Loucy (cell line): ENCODE measurements at regions not wholly inside any gene's neighbourhood (a gene's known extent, or its start where the extent isn't known, plus 50 kb on each side); places are given as distances from the start of the nearest gene placed in this dataset.

Experiments
- H2AFZ ChIP-seq: fragments of 200-600 bp; sonication (generic); 2 replicates; pipeline ENCODE4 v1.6.0; 2016; ENCODE audit warnings: antibody characterized with exemption, mild to moderate bottlenecking, low read length, moderate library complexity
- H3F3A ChIP-seq: fragments of 200-600 bp; 2 replicates; pipeline ENCODE4 v1.6.0; 2016; ENCODE audit warnings: antibody characterized with exemption, low read depth, mild to moderate bottlenecking
- H3K27me3 ChIP-seq: fragments of 200-600 bp; sonication (generic); 2 replicates; pipeline ENCODE4 v1.6.1; 2014; ENCODE audit warnings: low read length, mild to moderate bottlenecking; ENCODE audit not compliant: insufficient read depth, poor library complexity, severe bottlenecking
- H3K36me3 ChIP-seq: fragments of 200-600 bp; sonication (generic); 2 replicates; pipeline ENCODE4 v1.6.1; 2016; ENCODE audit warnings: low read length; ENCODE audit not compliant: insufficient read depth
- H3K4me1 ChIP-seq: fragments of 200-600 bp; sonication (generic); 2 replicates; pipeline ENCODE4 v1.5.1; 2014; ENCODE audit warnings: low read length, mild to moderate bottlenecking; ENCODE audit not compliant: insufficient read depth, poor library complexity, severe bottlenecking
- H3K4me2 ChIP-seq: fragments of 200-600 bp; sonication (generic); 2 replicates; pipeline ENCODE4 v1.6.0; 2014; ENCODE audit warnings: antibody characterized with exemption, low read length, low read depth, mild to moderate bottlenecking; ENCODE audit not compliant: poor library complexity, severe bottlenecking
- H3K4me3 ChIP-seq: fragments of 200-600 bp; sonication (generic); 2 replicates; pipeline ENCODE4 v1.5.1; 2014; ENCODE audit warnings: low read length, mild to moderate bottlenecking, mixed read lengths; ENCODE audit not compliant: poor library complexity, severe bottlenecking
- H3K79me2 ChIP-seq: fragments of 200-600 bp; sonication (generic); 2 replicates; pipeline ENCODE4 v1.6.1; 2014; ENCODE audit warnings: low read length; ENCODE audit not compliant: insufficient read depth
- H3K9ac ChIP-seq: fragments of 200-600 bp; sonication (generic); 2 replicates; pipeline ENCODE4 v1.6.0; 2014; ENCODE audit warnings: mild to moderate bottlenecking, low read depth, low read length, moderate library complexity; ENCODE audit not compliant: poor library complexity, severe bottlenecking
- H3K9me2 ChIP-seq: fragments of 200-600 bp; sonication (generic); replicated peaks from 2 replicates; pipeline ENCODE4 v1.6.1; 2016; ENCODE audit warnings: low read depth, low read length, mixed read lengths
- H3K9me3 ChIP-seq: fragments of 200-600 bp; sonication (generic); 2 replicates; pipeline ENCODE4 v1.6.1; 2014; ENCODE audit warnings: mild to moderate bottlenecking, antibody characterized with exemption, low read length, low read depth; ENCODE audit not compliant: insufficient read depth
- H4K20me1 ChIP-seq: fragments of 200-600 bp; sonication (generic); 2 replicates; pipeline ENCODE4 v1.6.0; 2014; ENCODE audit warnings: antibody characterized with exemption, low read length, mild to moderate bottlenecking; ENCODE audit not compliant: insufficient read depth, poor library complexity, severe bottlenecking
- EZH2phosphoT487 ChIP-seq: fragments of 200-600 bp; IDR thresholded peaks from 2 replicates; pipeline ENCODE4 v1.6.1; 2018; ENCODE audit warnings: antibody characterized with exemption, mild to moderate bottlenecking, moderate library complexity, borderline replicate concordance
- TF ChIP-seq, protein P1 (sequence below): fragments of 200-600 bp; sonication (generic); conservative IDR thresholded peaks from 2 replicates; pipeline ENCODE4 v1.5.1; 2014; ENCODE audit warnings: mild to moderate bottlenecking, antibody characterized with exemption, low read length

DNA sequence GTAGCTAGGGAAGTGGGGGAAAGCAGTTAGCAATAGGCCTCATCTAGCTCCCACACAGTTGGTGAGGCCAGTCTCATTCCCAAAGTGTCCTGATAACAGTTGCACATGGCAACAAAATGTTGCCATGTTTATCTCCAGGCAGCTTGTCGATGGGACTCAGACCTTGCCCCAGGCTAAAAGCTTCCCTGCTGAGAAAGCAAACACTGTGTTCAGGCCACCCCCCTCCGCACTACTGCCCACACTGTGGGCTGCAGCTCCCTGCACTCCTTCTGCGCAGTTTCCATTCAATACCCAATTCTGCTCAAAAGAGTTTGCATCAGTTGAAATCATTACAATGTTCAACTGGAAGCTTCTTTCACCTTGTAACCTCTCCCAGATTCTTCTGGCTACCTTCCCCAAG lies 287.8 kb upstream of the GK2 start:
- no peaks in the 10 kb centered on the region for H3K4me1 ChIP-seq
- no peaks in the 10 kb centered on the region for H3K36me3 ChIP-seq
- peaks cover 20% of the 10 kb centered on the region; the same call in 1 of the 2 replicates for H3K9me3 ChIP-seq
- H3K27me3 ChIP-seq, result no peaks in the 10 kb centered on the region
- TF ChIP-seq EZH2phosphoT487, result no peak
- H3K4me2 ChIP-seq, result no peak overlapping the region
- no peaks in the 10 kb centered on the region for H3F3A ChIP-seq
- no peak overlapping the region for H3K4me3 ChIP-seq
- H3K9ac ChIP-seq, result no peak overlapping the region
- H3K79me2 ChIP-seq, result no peaks in the 10 kb centered on the region
- H2AFZ ChIP-seq, result no peak overlapping the region
- H3K9me2 ChIP-seq, result no peaks in the 10 kb centered on the region
- no peaks in the 10 kb centered on the region for H4K20me1 ChIP-seq

DNA sequence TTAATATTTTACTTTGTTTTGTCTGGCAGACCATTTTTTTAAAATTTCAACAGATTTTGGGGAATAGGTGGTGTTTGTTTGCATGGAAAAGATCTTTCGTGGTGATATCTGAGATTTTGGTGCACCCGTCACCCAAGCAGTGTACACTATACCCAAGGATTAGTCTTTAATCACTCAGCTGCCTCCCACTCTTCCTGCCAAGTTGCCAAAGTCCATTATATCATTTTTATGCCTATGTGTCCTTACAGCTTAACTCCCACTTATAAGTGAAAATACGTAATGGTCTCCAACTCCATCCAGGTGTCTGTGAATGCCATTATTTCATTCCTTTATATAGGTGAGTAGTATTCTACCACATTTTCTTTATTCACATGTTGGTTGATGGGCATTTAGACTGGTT lies 281.7 kb upstream of the GK2 start:
- no peaks in the 10 kb centered on the region for H3K36me3 ChIP-seq
- no peak for TF ChIP-seq EZH2phosphoT487
- TF ChIP-seq, protein P1, sequence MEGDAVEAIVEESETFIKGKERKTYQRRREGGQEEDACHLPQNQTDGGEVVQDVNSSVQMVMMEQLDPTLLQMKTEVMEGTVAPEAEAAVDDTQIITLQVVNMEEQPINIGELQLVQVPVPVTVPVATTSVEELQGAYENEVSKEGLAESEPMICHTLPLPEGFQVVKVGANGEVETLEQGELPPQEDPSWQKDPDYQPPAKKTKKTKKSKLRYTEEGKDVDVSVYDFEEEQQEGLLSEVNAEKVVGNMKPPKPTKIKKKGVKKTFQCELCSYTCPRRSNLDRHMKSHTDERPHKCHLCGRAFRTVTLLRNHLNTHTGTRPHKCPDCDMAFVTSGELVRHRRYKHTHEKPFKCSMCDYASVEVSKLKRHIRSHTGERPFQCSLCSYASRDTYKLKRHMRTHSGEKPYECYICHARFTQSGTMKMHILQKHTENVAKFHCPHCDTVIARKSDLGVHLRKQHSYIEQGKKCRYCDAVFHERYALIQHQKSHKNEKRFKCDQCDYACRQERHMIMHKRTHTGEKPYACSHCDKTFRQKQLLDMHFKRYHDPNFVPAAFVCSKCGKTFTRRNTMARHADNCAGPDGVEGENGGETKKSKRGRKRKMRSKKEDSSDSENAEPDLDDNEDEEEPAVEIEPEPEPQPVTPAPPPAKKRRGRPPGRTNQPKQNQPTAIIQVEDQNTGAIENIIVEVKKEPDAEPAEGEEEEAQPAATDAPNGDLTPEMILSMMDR, result no peak
- no peaks in the 10 kb centered on the region for H3K27me3 ChIP-seq
- peaks cover 12% of the 10 kb centered on the region; the same call in 1 of the 2 replicates for H3K9me3 ChIP-seq
- no peak overlapping the region for H3K9ac ChIP-seq
- H3K79me2 ChIP-seq, result no peaks in the 10 kb centered on the region
- H2AFZ ChIP-seq, result no peak overlapping the region
- H3F3A ChIP-seq, result no peaks in the 10 kb centered on the region
- H3K4me1 ChIP-seq, result peaks cover 10% of the 10 kb centered on the region
- no peaks in the 10 kb centered on the region for H4K20me1 ChIP-seq
- H3K4me3 ChIP-seq, result no peak overlapping the region
- no peaks in the 10 kb centered on the region for H3K9me2 ChIP-seq
- no peak overlapping the region for H3K4me2 ChIP-seq

DNA sequence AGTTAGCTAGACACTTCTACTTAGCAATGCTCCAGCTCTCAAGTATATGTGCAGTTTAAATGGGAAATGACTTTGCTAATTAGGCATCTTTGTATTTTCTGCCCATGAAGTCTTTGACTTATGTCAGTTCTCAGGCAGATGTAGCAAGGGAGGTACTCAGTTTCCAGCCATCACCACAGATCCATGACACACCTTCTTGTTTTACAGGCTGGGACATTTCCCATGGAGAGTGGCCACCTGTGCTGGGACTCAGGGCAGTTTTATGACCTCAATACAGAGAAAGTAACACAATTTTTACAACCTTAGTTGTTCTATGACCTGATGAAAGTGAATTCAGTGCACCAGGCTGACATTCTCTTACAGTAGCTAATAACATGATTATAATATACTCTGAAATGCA lies 280.7 kb upstream of the GK2 start:
- peaks cover 5% of the 10 kb centered on the region; the same call in 1 of the 2 replicates for H3K9me3 ChIP-seq
- no peaks in the 10 kb centered on the region for H3K36me3 ChIP-seq
- peak overlapping the region; percentile 19; the same call in 1 of the 2 replicates for H2AFZ ChIP-seq
- H3K79me2 ChIP-seq, result no peaks in the 10 kb centered on the region
- no peak overlapping the region for H3K4me3 ChIP-seq
- peaks cover 15% of the 10 kb centered on the region for H3K4me1 ChIP-seq
- no peaks in the 10 kb centered on the region for H3F3A ChIP-seq
- H3K9me2 ChIP-seq, result no peaks in the 10 kb centered on the region
- H3K9ac ChIP-seq, result no peak overlapping the region
- TF ChIP-seq, protein P1, result no peak
- TF ChIP-seq EZH2phosphoT487, result no peak
- H3K27me3 ChIP-seq, result no peaks in the 10 kb centered on the region
- H4K20me1 ChIP-seq, result no peaks in the 10 kb centered on the region
- no peak overlapping the region for H3K4me2 ChIP-seq

DNA sequence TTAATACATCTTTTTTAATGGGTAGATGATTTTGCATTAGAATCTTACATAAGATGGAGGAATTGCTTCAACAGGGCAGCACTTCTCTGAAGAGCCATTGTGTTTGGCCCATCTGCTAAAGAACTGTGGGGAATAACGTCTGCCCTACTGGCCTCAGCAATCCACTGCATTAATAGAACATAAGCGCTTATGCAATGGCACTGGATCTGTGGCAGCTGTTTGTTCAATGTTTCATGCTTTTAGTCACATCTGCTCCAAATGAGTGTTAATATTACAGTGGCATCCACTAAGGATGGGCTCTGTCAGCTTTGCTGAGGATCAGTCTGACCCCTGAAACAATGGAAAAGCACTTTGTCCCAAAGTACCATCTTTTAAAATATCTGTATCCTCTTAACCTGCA lies 279.0 kb upstream of the GK2 start:
- Histone ChIP-seq H3K4me1 (peaks cover 15% of the 10 kb centered on the region), H3K9ac (no peak overlapping the region), H4K20me1 (no peaks in the 10 kb centered on the region), H3F3A (no peaks in the 10 kb centered on the region), H2AFZ (no peak overlapping the region), H3K9me2 (no peaks in the 10 kb centered on the region), H3K4me2 (no peak overlapping the region), H3K36me3 (no peaks in the 10 kb centered on the region), H3K79me2 (no peaks in the 10 kb centered on the region), H3K27me3 (no peaks in the 10 kb centered on the region), H3K4me3 (no peak overlapping the region), H3K9me3 (no peaks in the 10 kb centered on the region)
- TF ChIP-seq EZH2phosphoT487, result no peak
- TF ChIP-seq, protein P1, result no peak
